H1 (cell line): ENCODE measurements at regions not wholly inside any gene's neighbourhood (a gene's known extent, or its start where the extent isn't known, plus 50 kb on each side); places are given as distances from the start of the nearest gene placed in this dataset.

Experiments
- CTCF ChIA-PET: fragments of 300-600 bp; sonication (Branson Sonifier 250); formaldehyde crosslinking; loops from one replicate; lab custom pipeline; 2021; ENCODE audit not compliant: partially characterized antibody; lab: Charles Lee
- POLR2A ChIA-PET: fragments of 300-600 bp; sonication (Branson Sonifier 250); formaldehyde crosslinking; loops from one replicate; lab custom pipeline; 2021; ENCODE audit warnings: inconsistent platforms; ENCODE audit not compliant: partially characterized antibody; lab: Charles Lee
- DNase-seq, 2 experiments: peaks; one replicate each; pipeline versions ENCODE4 v3.0.0 to v3.0.0-alpha.2; 2010 to 2022; ENCODE audit warnings: low spot score in 2 of 2, low read depth in 1 of 2, mixed read lengths in 1 of 2
- FAIRE-seq: peaks from 2 replicates; lab custom pipeline; 2011; peaks lifted over from hg19 to GRCh38; lab: Jason Lieb, UNC
- H2AFZ ChIP-seq: 2 replicates; pipeline ENCODE4 v1.8.1; 2012; ENCODE audit warnings: low read length, inconsistent platforms
- H2AK5ac ChIP-seq: 2 replicates; pipeline ENCODE4 v1.6.1; 2013; ENCODE audit warnings: low read depth, low read length
- H2BK120ac ChIP-seq: replicated peaks from 2 replicates; pipeline ENCODE3; 2013; ENCODE audit warnings: low read depth, low read length, inconsistent platforms
- H2BK12ac ChIP-seq: 2 replicates; pipeline ENCODE4 v1.6.1; 2013; ENCODE audit warnings: low read depth, low read length
- H2BK15ac ChIP-seq: 2 replicates; pipeline ENCODE4 v1.6.1; 2013; ENCODE audit warnings: low read length
- H2BK20ac ChIP-seq: 2 replicates; pipeline ENCODE4 v1.6.1; 2013; ENCODE audit warnings: low read length
- H2BK5ac ChIP-seq: 2 replicates; pipeline ENCODE4 v1.6.1; 2013; ENCODE audit warnings: low read depth, low read length
- H3K14ac ChIP-seq: 2 replicates; pipeline ENCODE4 v1.6.1; 2013; ENCODE audit warnings: inconsistent platforms; ENCODE audit not compliant: insufficient read length
- H3K18ac ChIP-seq: 2 replicates; pipeline ENCODE4 v1.6.1; 2013; ENCODE audit warnings: low read length; ENCODE audit errors: extremely low read depth
- H3K23ac ChIP-seq: 2 replicates; pipeline ENCODE4 v1.6.1; 2013; ENCODE audit warnings: inconsistent platforms; ENCODE audit not compliant: insufficient read length
- H3K23me2 ChIP-seq: 2 replicates; pipeline ENCODE4 v1.6.1; 2013; ENCODE audit warnings: low read depth, low read length
- H3K27ac ChIP-seq: 2 replicates; pipeline ENCODE4 v1.6.1; 2011; ENCODE audit warnings: low read depth, low read length, inconsistent platforms
- H3K27me3 ChIP-seq, 4 experiments: replicated peaks in 1 of 4; 1 replicate in 1 of 4; 2 replicates in 3 of 4; pipeline versions ENCODE4 v1.6.1 to v1.8.1; 2011 to 2013; ENCODE audit warnings: low read length in 3 of 4, mild to moderate bottlenecking in 3 of 4, inconsistent platforms in 2 of 4, mixed read lengths in 2 of 4, moderate library complexity in 1 of 4; ENCODE audit not compliant: control insufficient read depth in 3 of 4, insufficient read depth in 3 of 4; ENCODE audit errors: extremely low read depth in 1 of 4
- H3K36me3 ChIP-seq, 4 experiments: 2 replicates each; pipeline versions ENCODE4 v1.6.1 to v1.8.1; 2011 to 2013; ENCODE audit warnings: mild to moderate bottlenecking in 4 of 4, low read length in 3 of 4, moderate library complexity in 2 of 4, control low read depth in 1 of 4, inconsistent platforms in 1 of 4; ENCODE audit not compliant: insufficient read depth in 4 of 4, control insufficient read depth in 2 of 4
- H3K4ac ChIP-seq: replicated peaks from 2 replicates; pipeline ENCODE3; 2013; ENCODE audit warnings: low read length, low read depth, mixed read lengths, inconsistent platforms; ENCODE audit not compliant: insufficient read length
- H3K4me1 ChIP-seq, 4 experiments: replicated peaks in 1 of 4; 1 replicate in 1 of 4; 2 replicates in 3 of 4; pipeline versions ENCODE4 v1.6.1 to v1.8.1; 2011 to 2013; ENCODE audit warnings: low read length in 3 of 4, inconsistent platforms in 2 of 4, mixed read lengths in 1 of 4; ENCODE audit not compliant: insufficient read depth in 4 of 4, control insufficient read depth in 3 of 4
- H3K4me2 ChIP-seq, 2 experiments: 2 replicates each; pipeline versions ENCODE4 v1.6.1 to v1.8.1; 2011 to 2013; ENCODE audit warnings: low read depth in 2 of 2, low read length in 2 of 2, control low read depth in 1 of 2, inconsistent platforms in 1 of 2, mild to moderate bottlenecking in 1 of 2; ENCODE audit not compliant: insufficient read depth in 1 of 2
- H3K4me3 ChIP-seq, 4 experiments: fragments of 200-600, 300-600 bp in 1 of 4; sonication (generic), shearing (Covaris generic), sonication (Bioruptor Twin) in 1 of 4; 2 replicates each; pipeline versions ENCODE4 v1.5.1 to v1.8.1; 2011 to 2016; ENCODE audit warnings: low read length in 4 of 4, low read depth in 3 of 4, control low read depth in 2 of 4, inconsistent platforms in 2 of 4, mild to moderate bottlenecking in 2 of 4, mixed read lengths in 1 of 4, moderate library complexity in 1 of 4; ENCODE audit not compliant: insufficient read depth in 2 of 4; ENCODE audit errors: extremely low read depth in 1 of 4
- H3K56ac ChIP-seq: replicated peaks from 2 replicates; pipeline ENCODE3; 2013; ENCODE audit warnings: low read depth, mild to moderate bottlenecking, mixed read lengths, low read length, inconsistent platforms; ENCODE audit not compliant: insufficient read length
- H3K79me1 ChIP-seq: 2 replicates; pipeline ENCODE4 v1.6.1; 2013; ENCODE audit warnings: low read depth, low read length, control low read depth
- H3K79me2 ChIP-seq, 2 experiments: 2 replicates each; pipeline versions ENCODE4 v1.6.1 to v1.8.1; 2012 to 2013; ENCODE audit warnings: low read length in 2 of 2, mild to moderate bottlenecking in 2 of 2, inconsistent platforms in 1 of 2; ENCODE audit not compliant: insufficient read depth in 2 of 2, control insufficient read depth in 1 of 2
- H3K9ac ChIP-seq, 4 experiments: replicated peaks in 1 of 4; 1 replicate in 1 of 4; 2 replicates in 3 of 4; pipeline versions ENCODE4 v1.6.1 to v1.8.1; 2011 to 2013; ENCODE audit warnings: low read depth in 3 of 4, low read length in 3 of 4, control low read depth in 2 of 4, mild to moderate bottlenecking in 2 of 4, moderate library complexity in 2 of 4, inconsistent platforms in 1 of 4; ENCODE audit errors: extremely low read depth in 1 of 4
- H3K9me3 ChIP-seq, 2 experiments: 2 replicates each; pipeline versions ENCODE4 v1.6.1 to v1.8.1; 2012 to 2013; ENCODE audit warnings: mild to moderate bottlenecking in 2 of 2, moderate library complexity in 2 of 2, control low read depth in 1 of 2, inconsistent platforms in 1 of 2, low read depth in 1 of 2, low read length in 1 of 2, mixed read lengths in 1 of 2; ENCODE audit not compliant: insufficient read depth in 2 of 2
- H4K20me1 ChIP-seq, 2 experiments: replicated peaks in 1 of 2; 2 replicates each; pipeline versions ENCODE3 to v1.8.1; 2011 to 2013; ENCODE audit warnings: inconsistent platforms in 2 of 2, low read length in 2 of 2, mild to moderate bottlenecking in 1 of 2; ENCODE audit not compliant: insufficient read depth in 2 of 2, control insufficient read depth in 1 of 2
- H4K5ac ChIP-seq: 2 replicates; pipeline ENCODE4 v1.6.1; 2013; ENCODE audit warnings: low read length, low read depth, mixed read lengths, inconsistent platforms; ENCODE audit not compliant: insufficient read length
- H4K8ac ChIP-seq: 2 replicates; pipeline ENCODE4 v1.8.0; 2013; ENCODE audit warnings: mild to moderate bottlenecking, moderate library complexity, low read length, inconsistent platforms; ENCODE audit not compliant: insufficient read depth; ENCODE audit errors: extremely low read depth
- H4K91ac ChIP-seq: replicated peaks from 2 replicates; pipeline ENCODE3; 2013; ENCODE audit warnings: low read length, mixed read lengths, inconsistent platforms; ENCODE audit not compliant: insufficient read length
- ASH2L ChIP-seq: fragments of 200-600, 300-600 bp; sonication (generic); IDR thresholded peaks from one replicate; pipeline ENCODE4 v1.7.1; 2017; ENCODE audit warnings: low read length
- CBX5 ChIP-seq: fragments of 300-800, 300-1000 bp; sonication (generic); IDR thresholded peaks from 2 replicates; pipeline ENCODE4 v1.7.1; 2016; ENCODE audit warnings: antibody characterized with exemption, low read length, low read depth
- GTF2F1 ChIP-seq: IDR thresholded peaks from 2 replicates; pipeline ENCODE4 v1.6.1; 2012; ENCODE audit warnings: low read depth, low read length, improper control_type of control experiment, borderline replicate concordance
- HDAC2 ChIP-seq, 2 experiments: fragments of 300-600 bp in 1 of 2; sonication (generic) in 1 of 2; IDR thresholded peaks; 2 replicates each; pipeline ENCODE4 v1.6.1; 2011 to 2012; ENCODE audit warnings: low read depth in 2 of 2, low read length in 2 of 2, mild to moderate bottlenecking in 2 of 2, moderate library complexity in 2 of 2, borderline replicate concordance in 1 of 2, inconsistent platforms in 1 of 2
- JUN ChIP-seq: IDR thresholded peaks from 2 replicates; pipeline ENCODE4 v1.6.1; 2011; ENCODE audit warnings: low read depth, mild to moderate bottlenecking, improper control_type of control experiment, low read length
- WGBS, 2 experiments: shearing (Covaris generic) in 1 of 2; methylation state at CpG; one replicate each; pipeline versions ENCODE4 v1.1.6 to v1.1.7; 2013 to 2015; ENCODE audit warnings: low lambda C conversion rate in 2 of 2, mixed read lengths in 2 of 2, inconsistent platforms in 1 of 2, low coverage in 1 of 2, missing lambda C conversion rate in 1 of 2; ENCODE audit not compliant: insufficient replicate concordance in 2 of 2, insufficient coverage in 1 of 2, insufficient read length in 1 of 2; ENCODE audit errors: extremely low coverage in 1 of 2, missing lambda C conversion rate in 1 of 2; 5-methylcytosine and 5-hydroxymethylcytosine counted together

GRCh38 chr13:37410316-37410715 is 188.3 kb downstream of the POSTN start:
- WGBS, 2 experiments, result 84% methylated on average over 6 of the region's 6 CpGs; no CpG with 5 or more reads in 1 of the 2 experiments
- H2BK12ac ChIP-seq, result no peak overlapping the region

More at GRCh38 chr13:37410316-37410715, 188.3 kb downstream of the POSTN start:
- CTCF ChIA-PET, result interaction anchor here (1.9 kb wide), 1 partner anchor 18 kb away, joined by 6 read pairs; no protein-coding TSS in a partner anchor
- Histone ChIP-seq H3K18ac (no peak overlapping the region), H4K8ac (no peak overlapping the region), H2BK15ac (no peak overlapping the region), H3K9me3 (no peaks in the 10 kb centered on the region), H3K9ac (no peak overlapping the region), H3K23ac (no peak overlapping the region), H4K20me1 (no peaks in the 10 kb centered on the region), H2BK120ac (no peak overlapping the region), H2AK5ac (no peak overlapping the region), H2AFZ (no peak overlapping the region), H2BK5ac (no peak overlapping the region), H2BK20ac (no peak overlapping the region), H3K4me1 (no peaks in the 10 kb centered on the region), H3K79me2 (no peaks in the 10 kb centered on the region), H4K91ac (no peak overlapping the region), H3K27me3 (no peaks in the 10 kb centered on the region), H4K5ac (no peak overlapping the region), H3K4me3 (no peak overlapping the region), H3K14ac (no peak overlapping the region), H3K4ac (no peak overlapping the region), H3K27ac (no peak overlapping the region), H3K56ac (no peak overlapping the region), H3K36me3 (no peaks in the 10 kb centered on the region), H3K4me2 (no peak overlapping the region), H3K23me2 (peaks cover 2% of the 10 kb centered on the region; the same call in 1 of the 2 replicates), H3K79me1 (no peaks in the 10 kb centered on the region)
- no peak for DNase-seq
- TF ChIP-seq HDAC2 (IDR thresholded peaks at IDR 0.05; ENCODE audit: borderline replicate concordance in 1 of 2, low read depth in 2 of 2, low read length in 2 of 2), result no peak
- no peak for TF ChIP-seq ASH2L
- no peak for TF ChIP-seq CBX5
- TF ChIP-seq GTF2F1, result no peak
- no peak for TF ChIP-seq JUN
- POLR2A ChIA-PET, result no interaction called here
- FAIRE-seq, result no peak
